ENCODE measurements at regions not wholly inside any gene's neighbourhood (a gene's known extent, or its start where the extent isn't known, plus 50 kb on each side); places are given as distances from the start of the nearest gene placed in this dataset.

DNA sequence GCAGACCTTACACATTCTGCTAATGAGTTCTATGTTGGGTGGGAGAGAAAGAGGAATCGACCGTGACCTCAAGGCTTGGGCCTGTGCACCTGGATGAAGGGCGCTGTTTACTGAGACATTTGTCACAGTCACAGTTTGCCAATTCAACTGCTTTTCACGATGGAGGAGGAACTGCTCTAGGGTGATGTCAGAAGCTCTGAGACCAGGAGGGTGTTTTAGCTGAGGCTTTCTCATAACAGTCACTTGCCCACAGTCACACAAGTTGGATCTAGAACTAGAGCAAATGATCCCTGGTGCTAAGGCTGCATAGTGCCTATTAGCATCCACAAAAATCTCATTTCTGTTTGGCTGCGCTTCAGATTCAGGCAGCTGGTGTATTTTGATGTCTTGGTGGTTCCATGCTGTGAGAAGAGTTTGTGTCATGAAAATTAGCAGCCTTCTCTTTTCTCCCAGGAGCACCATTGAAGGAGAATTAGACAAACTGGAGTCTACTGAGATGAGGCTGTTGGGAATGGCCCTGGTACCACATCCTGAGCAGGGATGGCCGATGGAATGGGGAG, 83.3 kb upstream of the TGM3 start:
- H3K4me3 ChIP-seq (ENCODE audit: low read depth, low read length), result no peak overlapping the region
- TF ChIP-seq, protein P1, sequence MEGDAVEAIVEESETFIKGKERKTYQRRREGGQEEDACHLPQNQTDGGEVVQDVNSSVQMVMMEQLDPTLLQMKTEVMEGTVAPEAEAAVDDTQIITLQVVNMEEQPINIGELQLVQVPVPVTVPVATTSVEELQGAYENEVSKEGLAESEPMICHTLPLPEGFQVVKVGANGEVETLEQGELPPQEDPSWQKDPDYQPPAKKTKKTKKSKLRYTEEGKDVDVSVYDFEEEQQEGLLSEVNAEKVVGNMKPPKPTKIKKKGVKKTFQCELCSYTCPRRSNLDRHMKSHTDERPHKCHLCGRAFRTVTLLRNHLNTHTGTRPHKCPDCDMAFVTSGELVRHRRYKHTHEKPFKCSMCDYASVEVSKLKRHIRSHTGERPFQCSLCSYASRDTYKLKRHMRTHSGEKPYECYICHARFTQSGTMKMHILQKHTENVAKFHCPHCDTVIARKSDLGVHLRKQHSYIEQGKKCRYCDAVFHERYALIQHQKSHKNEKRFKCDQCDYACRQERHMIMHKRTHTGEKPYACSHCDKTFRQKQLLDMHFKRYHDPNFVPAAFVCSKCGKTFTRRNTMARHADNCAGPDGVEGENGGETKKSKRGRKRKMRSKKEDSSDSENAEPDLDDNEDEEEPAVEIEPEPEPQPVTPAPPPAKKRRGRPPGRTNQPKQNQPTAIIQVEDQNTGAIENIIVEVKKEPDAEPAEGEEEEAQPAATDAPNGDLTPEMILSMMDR (IDR thresholded peaks at IDR 0.05; ENCODE audit: low read depth, low read length), result no peak

DNA sequence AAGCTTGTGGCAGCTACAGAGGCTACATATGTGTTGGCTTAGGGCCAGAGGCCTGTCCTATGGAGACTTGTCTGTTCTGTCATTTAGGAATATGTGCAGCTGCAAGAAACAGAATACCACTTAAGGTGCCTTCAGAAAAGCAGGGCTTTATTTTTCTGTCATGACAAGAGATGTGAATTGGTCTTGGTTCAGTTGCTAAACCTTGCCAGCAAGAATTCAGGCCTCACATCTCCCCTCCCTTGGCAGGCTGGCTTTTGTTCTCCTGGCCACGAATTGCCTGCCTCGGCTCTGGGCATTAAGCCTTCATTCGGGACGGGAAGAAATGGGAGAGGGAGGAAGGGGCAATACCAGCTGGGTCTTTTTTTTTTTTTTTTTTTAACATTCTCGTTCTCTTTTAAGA, 82.4 kb upstream of the TGM3 start:
- TF ChIP-seq, protein P1 (IDR thresholded peaks at IDR 0.05; ENCODE audit: low read depth, low read length), result no peak

DNA sequence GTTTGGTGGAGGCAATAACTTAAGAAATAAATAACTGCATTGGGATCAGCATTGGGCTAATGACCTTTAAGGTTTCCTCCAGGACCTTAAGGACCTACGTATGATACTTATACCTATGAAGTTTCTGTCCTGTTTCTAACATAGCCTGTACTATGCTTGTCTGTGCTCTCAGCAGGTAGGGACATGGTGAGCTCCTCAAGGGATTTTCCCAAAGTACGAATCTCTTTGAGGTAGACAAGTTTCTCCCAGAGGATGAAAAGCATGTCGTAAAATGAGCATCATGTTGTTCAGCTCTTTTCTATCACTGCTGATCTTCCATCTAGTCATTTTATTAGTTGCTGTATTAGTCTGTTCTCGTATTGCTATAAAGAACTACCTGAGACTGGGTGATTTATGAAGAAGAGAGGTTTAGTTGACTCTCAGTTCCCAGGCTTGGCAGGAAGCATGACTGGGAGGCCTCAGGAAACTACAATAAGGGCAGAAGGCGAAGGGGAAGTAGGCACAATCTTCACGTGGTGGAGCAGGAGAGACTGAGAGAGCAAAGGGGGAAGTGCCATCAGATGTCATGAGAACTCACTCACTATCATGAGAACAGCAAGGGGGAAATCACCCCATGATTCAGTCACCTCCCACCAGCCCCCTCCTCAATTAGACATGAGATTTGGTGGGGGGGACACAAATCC, 77.8 kb upstream of the TGM3 start:
- no peak overlapping the region for H3K4me3 ChIP-seq (ENCODE audit: low read depth, low read length)
- TF ChIP-seq, protein P1 (IDR thresholded peaks at IDR 0.05; ENCODE audit: low read depth, low read length), result no peak

More for the DNA sequence above, 82.4 kb upstream of the TGM3 start:
- no peak overlapping the region for H3K4me3 ChIP-seq (ENCODE audit: low read depth, low read length)

GRCh38 chr20:2219481-2220006, 76.3 kb upstream of the TGM3 start:
- H3K4me3 ChIP-seq (ENCODE audit: low read depth, low read length), result no peak overlapping the region
- TF ChIP-seq, protein P1 (IDR thresholded peaks at IDR 0.05; ENCODE audit: low read depth, low read length), result no peak

DNA sequence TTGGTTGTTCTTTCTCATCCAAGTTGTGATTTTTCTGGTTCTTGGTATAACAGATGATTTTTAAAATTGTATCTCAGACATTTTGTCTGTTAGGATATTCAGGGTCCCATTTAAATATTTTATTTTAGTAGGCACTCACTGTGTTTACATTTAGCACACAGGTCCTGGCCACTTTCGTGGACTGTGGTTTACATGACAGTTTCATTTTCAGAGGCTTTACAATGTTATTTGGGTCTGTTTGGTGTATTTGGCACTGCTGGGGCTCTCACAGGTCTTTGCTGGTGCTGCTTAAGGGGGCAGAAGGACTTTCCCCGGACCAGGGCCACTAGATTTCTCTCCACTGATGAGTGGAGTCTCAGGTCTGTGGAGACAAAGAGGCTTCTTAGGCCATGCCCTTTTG, 75.5 kb upstream of the TGM3 start:
- TF ChIP-seq, protein P1 (IDR thresholded peaks at IDR 0.05; ENCODE audit: low read depth, low read length), result no peak

GRCh38 chr20:2221921-2222320, 73.9 kb upstream of the TGM3 start:
- TF ChIP-seq, protein P1 (IDR thresholded peaks at IDR 0.05; ENCODE audit: low read depth, low read length), result no peak
- no peak overlapping the region for H3K4me3 ChIP-seq (ENCODE audit: low read depth, low read length)

More for the DNA sequence above, 75.5 kb upstream of the TGM3 start:
- H3K4me3 ChIP-seq (ENCODE audit: low read depth, low read length), result no peak overlapping the region
